Heart left ventricle (tissue), 16 donors: ENCODE measurements at regions not wholly inside any gene's neighbourhood (a gene's known extent, or its start where the extent isn't known, plus 50 kb on each side); places are given as distances from the start of the nearest gene placed in this dataset.
A peak's percentile ranks its signal among the peaks of the same experiment; 100 is the strongest.

Experiments
- ATAC-seq, 4 donors: fragments of 200-7000 bp; cut with Tn5 transposase; one replicate each; pipeline ENCODE4 v1.9.1; 2020 to 2022; ENCODE audit warnings: moderate library complexity in 4 of 4, mild to moderate bottlenecking in 3 of 4, moderate number of reproducible peaks in 1 of 4
- DNase-seq, 5 donors: peaks; one replicate each; pipeline ENCODE4 v3.0.0-alpha.2; 2020
- H3K27ac ChIP-seq, 12 donors: fragments of 200-600 bp; sonication (generic) in 4 of 12; one replicate each; pipeline versions ENCODE4 v1.5.0 to v1.8.0; 2016 to 2022; ENCODE audit warnings: mild to moderate bottlenecking in 2 of 12
- H3K27me3 ChIP-seq, 9 donors: fragments of 200-600 bp; sonication (generic) in 2 of 9; one replicate each; pipeline versions ENCODE4 v1.5.1 to v1.8.0; 2016 to 2022; ENCODE audit warnings: mild to moderate bottlenecking in 3 of 9
- H3K36me3 ChIP-seq, 9 donors: fragments of 200-600 bp; sonication (generic) in 2 of 9; one replicate each; pipeline versions ENCODE4 v1.5.0 to v1.8.0; 2018 to 2022; ENCODE audit warnings: mild to moderate bottlenecking in 2 of 9
- H3K4me1 ChIP-seq, 12 donors: fragments of 200-600 bp; sonication (generic) in 4 of 12; one replicate each; pipeline versions ENCODE4 v1.5.0 to v1.8.0; 2016 to 2022; ENCODE audit warnings: mild to moderate bottlenecking in 3 of 12
- H3K4me3 ChIP-seq, 12 donors: fragments of 200-600 bp; sonication (generic) in 4 of 12; one replicate each; pipeline versions ENCODE4 v1.5.0 to v1.8.0; 2017 to 2022; ENCODE audit warnings: mild to moderate bottlenecking in 9 of 12, moderate library complexity in 4 of 12
- H3K9me3 ChIP-seq, 12 donors: fragments of 200-600 bp; sonication (generic) in 4 of 12; one replicate each; pipeline versions ENCODE4 v1.5.0 to v1.8.0; 2016 to 2022; ENCODE audit warnings: mild to moderate bottlenecking in 1 of 12
- CTCF ChIP-seq, 12 donors: fragments of 200-600 bp; sonication (generic) in 4 of 12; IDR thresholded peaks; one replicate each; pipeline versions ENCODE4 v1.5.0 to v1.8.0; 2018 to 2022; ENCODE audit warnings: antibody characterized with exemption in 12 of 12, mild to moderate bottlenecking in 5 of 12
- POLR2A ChIP-seq, 2 donors: fragments of 450-650 bp; IDR thresholded peaks; one replicate each; pipeline ENCODE4 v1.6.1; 2017; ENCODE audit warnings: antibody characterized with exemption in 2 of 2, mild to moderate bottlenecking in 2 of 2, moderate library complexity in 2 of 2
- WGBS, 4 donors: extraction: QIAGEN DNeasy Blood & Tissue Kit in 2 of 4; methylation state at CpG; one replicate each; pipeline versions ENCODE4 v1.1.5 to v1.1.7; 2013 to 2018; 5-methylcytosine and 5-hydroxymethylcytosine counted together
- intact Hi-C, 10 donors: fragments of 100-400 bp; cut with DNase I; formaldehyde crosslinking; loops; one replicate each; pipeline versions ENCODE4 v1.11.1 to v1.14.2; 2022
- donor health status: ischemic (EF 13 %, LVEDD 7.1; RV severe dilation, severe dysfunction).
- donor health status: healthy with polysubstance abuse.
- donor health status: DM: no; HTN: yes; CAD: no.
- donor health status: DM: no; HTN: no; CAD: no.
- donor health status: ischemic (EF 25% LVEDD 6.9; RV normal size, moderate dysfunction).
- donor health status: ischemic (EF 25% LVEDD 5.7; RV mildly dilated, moderate dysfunction).
- donor health status: healthy.
- donor health status: DM: yes; HTN: yes; CAD: no.
- donor health status: ischemic (EF 35%, LVEDD 5.7; RV mildly dilated, moderate dysfunction).
- donor health status: nonischemic (EF 11% LVEDD 7.7; RV severe dilation, severe dysfunction).
- donor health status: DM: yes; HTN: yes; CAD: no.
- donor health status: PGD.
- donor health status: ischemic (EF 29% LVEDD 5.4; RV normal size, mild dysfunction).
- donor health status: nonischemic (EF 23%, LVEDD 6.1; RV moderate dilation, normal function).

- Histone ChIP-seq H3K36me3 (peaks cover 0 to 1% (median 0%) of the 10 kb centered on the region in 9 donors), H3K4me3 (no peak overlapping the region), H3K27me3 (peaks cover 0 to 26% (median 6%) of the 10 kb centered on the region in 9 donors), H3K9me3 (no peaks in the 10 kb centered on the region), H3K27ac (no peak overlapping the region), H3K4me1 (peaks cover 0 to 10% (median 0%) of the 10 kb centered on the region in 12 donors)
- 84 to 87% (median 85%) methylated on average over 11 to 12 of the region's 12 CpGs for WGBS, 4 donors
- TF ChIP-seq POLR2A (IDR thresholded peaks at IDR 0.05), result no peak
- no peak for TF ChIP-seq CTCF (IDR thresholded peaks at IDR 0.05)
- DNase-seq (no peak), ATAC-seq (no peak)
- intact Hi-C loops, result no loop called here
These were observed 126.2 kb upstream of the KCTD7 start for GRCh38 chr7:66502230-66503035.

- intact Hi-C loops, result no loop called here
- Histone ChIP-seq H3K27me3 (peaks cover 0 to 28% (median 6%) of the 10 kb centered on the region in 9 donors), H3K36me3 (no peaks in the 10 kb centered on the region), H3K27ac (no peak overlapping the region), H3K9me3 (no peaks in the 10 kb centered on the region), H3K4me1 (peaks cover 0 to 10% (median 0%) of the 10 kb centered on the region in 12 donors), H3K4me3 (no peak overlapping the region)
- WGBS, 4 donors, result 77 to 87% (median 81%) methylated on average over 10 to 13 of the region's 13 CpGs
- no peak for DNase-seq
- no peak for ATAC-seq
- TF ChIP-seq POLR2A (IDR thresholded peaks at IDR 0.05) (no peak), CTCF (IDR thresholded peaks at IDR 0.05) (no peak)
These were observed 125.7 kb upstream of the KCTD7 start for GRCh38 chr7:66503036-66503370.

GRCh38 chr7:66503551-66504031, 125.1 kb upstream of the KCTD7 start:
- peaks cover 0 to 10% (median 0%) of the 10 kb centered on the region in 12 donors for H3K4me1 ChIP-seq
- H3K9me3 ChIP-seq, result no peaks in the 10 kb centered on the region
- DNase-seq (peak in 1 of 5 donors; percentile 28), ATAC-seq (peak in 1 of 4 donors; percentile 23)
- no peak overlapping the region for H3K4me3 ChIP-seq
- TF ChIP-seq CTCF (IDR thresholded peaks at IDR 0.05) (no peak), POLR2A (IDR thresholded peaks at IDR 0.05) (no peak)
- peaks cover 0 to 28% (median 6%) of the 10 kb centered on the region in 9 donors for H3K27me3 ChIP-seq
- intact Hi-C loops, result no loop called here
- H3K36me3 ChIP-seq, result no peaks in the 10 kb centered on the region
- no peak overlapping the region for H3K27ac ChIP-seq
- WGBS, 4 donors, result 81 to 86% (median 83%) methylated on average over 7 to 19 of the region's 19 CpGs

GRCh38 chr7:66504131-66504530, 124.5 kb upstream of the KCTD7 start:
- WGBS, 4 donors, result 77 to 84% (median 80%) methylated on average over 10 of the region's 10 CpGs
- H3K27ac ChIP-seq, result no peak overlapping the region
- peaks cover 0 to 10% (median 0%) of the 10 kb centered on the region in 12 donors for H3K4me1 ChIP-seq
- no peaks in the 10 kb centered on the region for H3K36me3 ChIP-seq
- TF ChIP-seq CTCF (IDR thresholded peaks at IDR 0.05) (no peak), POLR2A (IDR thresholded peaks at IDR 0.05) (no peak)
- intact Hi-C loops, result no loop called here
- ATAC-seq (peak in 1 of 4 donors; percentile 20), DNase-seq (peak in 1 of 5 donors; percentile 1)
- peaks cover 0 to 28% (median 6%) of the 10 kb centered on the region in 9 donors for H3K27me3 ChIP-seq
- H3K9me3 ChIP-seq, result no peaks in the 10 kb centered on the region
- H3K4me3 ChIP-seq, result no peak overlapping the region
